ENCODE measurements at regions not wholly inside any gene's neighbourhood (a gene's known extent, or its start where the extent isn't known, plus 50 kb on each side); places are given as distances from the start of the nearest gene placed in this dataset.

GRCh38 chr11:80598905-80599304 lies 1158.1 kb upstream of the TENM4 start:
- Mint-ChIP-seq H3K4me3 (no peak overlapping the region), H3K9me3 (ENCODE audit: low read depth) (peaks cover 11% of the 10 kb centered on the region), H3K27me3 (no peaks in the 10 kb centered on the region), H3K27ac (no peak overlapping the region), H3K4me1 (ENCODE audit: low read depth) (no peaks in the 10 kb centered on the region), H3K36me3 (no peaks in the 10 kb centered on the region)

GRCh38 chr11:80596291-80596810 lies 1155.5 kb upstream of the TENM4 start:
- H3K36me3 Mint-ChIP-seq = no peaks in the 10 kb centered on the region
- H3K4me1 Mint-ChIP-seq (ENCODE audit: low read depth) = no peaks in the 10 kb centered on the region
- peaks cover 18% of the 10 kb centered on the region for H3K9me3 Mint-ChIP-seq (ENCODE audit: low read depth)
- H3K4me3 Mint-ChIP-seq = no peak overlapping the region
- H3K27ac Mint-ChIP-seq = no peak overlapping the region
- no peaks in the 10 kb centered on the region for H3K27me3 Mint-ChIP-seq

GRCh38 chr11:80595011-80595410 lies 1154.2 kb upstream of the TENM4 start:
- H3K4me3 Mint-ChIP-seq = no peak overlapping the region
- H3K4me1 Mint-ChIP-seq (ENCODE audit: low read depth) = no peaks in the 10 kb centered on the region
- H3K9me3 Mint-ChIP-seq (ENCODE audit: low read depth) = peaks cover 15% of the 10 kb centered on the region
- H3K36me3 Mint-ChIP-seq = no peaks in the 10 kb centered on the region
- H3K27me3 Mint-ChIP-seq = no peaks in the 10 kb centered on the region
- no peak overlapping the region for H3K27ac Mint-ChIP-seq

- no peaks in the 10 kb centered on the region for H3K4me1 Mint-ChIP-seq (ENCODE audit: low read depth)
- no peaks in the 10 kb centered on the region for H3K36me3 Mint-ChIP-seq
- H3K4me3 Mint-ChIP-seq = no peak overlapping the region
- H3K27ac Mint-ChIP-seq = no peak overlapping the region
- H3K27me3 Mint-ChIP-seq = no peaks in the 10 kb centered on the region
- H3K9me3 Mint-ChIP-seq (ENCODE audit: low read depth) = peaks cover 13% of the 10 kb centered on the region
Observed at GRCh38 chr11:80593648-80594374, 1153.0 kb upstream of the TENM4 start.

GRCh38 chr11:80592546-80592945 lies 1151.7 kb upstream of the TENM4 start:
- Mint-ChIP-seq H3K36me3 (no peaks in the 10 kb centered on the region), H3K27ac (no peak overlapping the region), H3K4me3 (no peak overlapping the region), H3K27me3 (no peaks in the 10 kb centered on the region), H3K9me3 (ENCODE audit: low read depth) (peaks cover 13% of the 10 kb centered on the region), H3K4me1 (ENCODE audit: low read depth) (no peaks in the 10 kb centered on the region)

- no peak overlapping the region for H3K27ac Mint-ChIP-seq
- peaks cover 10% of the 10 kb centered on the region for H3K9me3 Mint-ChIP-seq (ENCODE audit: low read depth)
- H3K36me3 Mint-ChIP-seq = no peaks in the 10 kb centered on the region
Observed at GRCh38 chr11:80587906-80588305, 1147.1 kb upstream of the TENM4 start.

GRCh38 chr11:80586464-80586863 lies 1145.6 kb upstream of the TENM4 start:
- H3K27me3 Mint-ChIP-seq = no peaks in the 10 kb centered on the region
- H3K9me3 Mint-ChIP-seq (ENCODE audit: low read depth) = peaks cover 5% of the 10 kb centered on the region
- no peak overlapping the region for H3K27ac Mint-ChIP-seq
- H3K36me3 Mint-ChIP-seq = no peaks in the 10 kb centered on the region
- no peaks in the 10 kb centered on the region for H3K4me1 Mint-ChIP-seq (ENCODE audit: low read depth)
- H3K4me3 Mint-ChIP-seq = no peak overlapping the region

More at GRCh38 chr11:80587906-80588305, 1147.1 kb upstream of the TENM4 start:
- no peaks in the 10 kb centered on the region for H3K27me3 Mint-ChIP-seq
- no peaks in the 10 kb centered on the region for H3K4me1 Mint-ChIP-seq (ENCODE audit: low read depth)
- H3K4me3 Mint-ChIP-seq = no peak overlapping the region

GRCh38 chr11:80584661-80585060 lies 1143.8 kb upstream of the TENM4 start:
- Mint-ChIP-seq H3K4me1 (ENCODE audit: low read depth) (no peaks in the 10 kb centered on the region), H3K27ac (no peak overlapping the region)

GRCh38 chr11:80569832-80570231 lies 1129.0 kb upstream of the TENM4 start:
- no peak overlapping the region for H3K27ac Mint-ChIP-seq
- H3K27me3 Mint-ChIP-seq = no peaks in the 10 kb centered on the region
- peaks cover 8% of the 10 kb centered on the region for H3K9me3 Mint-ChIP-seq (ENCODE audit: low read depth)
- no peaks in the 10 kb centered on the region for H3K4me1 Mint-ChIP-seq (ENCODE audit: low read depth)
- H3K36me3 Mint-ChIP-seq = no peaks in the 10 kb centered on the region
- H3K4me3 Mint-ChIP-seq = no peak overlapping the region

More at GRCh38 chr11:80584661-80585060, 1143.8 kb upstream of the TENM4 start:
- Mint-ChIP-seq H3K9me3 (ENCODE audit: low read depth) (peaks cover 10% of the 10 kb centered on the region), H3K4me3 (no peak overlapping the region), H3K27me3 (no peaks in the 10 kb centered on the region), H3K36me3 (no peaks in the 10 kb centered on the region)

GRCh38 chr11:80565231-80565630 lies 1124.4 kb upstream of the TENM4 start:
- Mint-ChIP-seq H3K4me1 (ENCODE audit: low read depth) (no peaks in the 10 kb centered on the region), H3K27me3 (no peaks in the 10 kb centered on the region)

GRCh38 chr11:80562523-80563125 lies 1121.8 kb upstream of the TENM4 start:
- Mint-ChIP-seq H3K27ac (no peak overlapping the region), H3K4me1 (ENCODE audit: low read depth) (no peaks in the 10 kb centered on the region), H3K27me3 (no peaks in the 10 kb centered on the region), H3K36me3 (no peaks in the 10 kb centered on the region), H3K9me3 (ENCODE audit: low read depth) (peaks cover 6% of the 10 kb centered on the region), H3K4me3 (no peak overlapping the region)

More at GRCh38 chr11:80565231-80565630, 1124.4 kb upstream of the TENM4 start:
- H3K27ac Mint-ChIP-seq = no peak overlapping the region
- no peaks in the 10 kb centered on the region for H3K36me3 Mint-ChIP-seq
- H3K4me3 Mint-ChIP-seq = no peak overlapping the region
- H3K9me3 Mint-ChIP-seq (ENCODE audit: low read depth) = peaks cover 6% of the 10 kb centered on the region

GRCh38 chr11:80559942-80560341 lies 1119.1 kb upstream of the TENM4 start:
- H3K4me1 Mint-ChIP-seq (ENCODE audit: low read depth) = no peaks in the 10 kb centered on the region
- H3K4me3 Mint-ChIP-seq = no peak overlapping the region
- H3K9me3 Mint-ChIP-seq (ENCODE audit: low read depth) = peaks cover 6% of the 10 kb centered on the region
- no peaks in the 10 kb centered on the region for H3K27me3 Mint-ChIP-seq
- no peaks in the 10 kb centered on the region for H3K36me3 Mint-ChIP-seq
- H3K27ac Mint-ChIP-seq = no peak overlapping the region

- Mint-ChIP-seq H3K27me3 (no peaks in the 10 kb centered on the region), H3K4me3 (no peak overlapping the region), H3K9me3 (ENCODE audit: low read depth) (peaks cover 4% of the 10 kb centered on the region), H3K27ac (no peak overlapping the region), H3K4me1 (ENCODE audit: low read depth) (no peaks in the 10 kb centered on the region), H3K36me3 (no peaks in the 10 kb centered on the region)
Observed at GRCh38 chr11:80553565-80553964, 1112.7 kb upstream of the TENM4 start.

GRCh38 chr11:80542704-80543103 lies 1101.9 kb upstream of the TENM4 start:
- H3K9me3 Mint-ChIP-seq (ENCODE audit: low read depth) = peaks cover 6% of the 10 kb centered on the region
- H3K4me1 Mint-ChIP-seq (ENCODE audit: low read depth) = no peaks in the 10 kb centered on the region
- H3K27ac Mint-ChIP-seq = no peak overlapping the region
- no peak overlapping the region for H3K4me3 Mint-ChIP-seq
- H3K36me3 Mint-ChIP-seq = no peaks in the 10 kb centered on the region
- no peaks in the 10 kb centered on the region for H3K27me3 Mint-ChIP-seq

- no peak overlapping the region for H3K27ac Mint-ChIP-seq
- H3K9me3 Mint-ChIP-seq (ENCODE audit: low read depth) = peaks cover 10% of the 10 kb centered on the region
- H3K4me3 Mint-ChIP-seq = no peak overlapping the region
Observed at GRCh38 chr11:80538040-80538439, 1097.2 kb upstream of the TENM4 start.

More at GRCh38 chr11:80538040-80538439, 1097.2 kb upstream of the TENM4 start:
- Mint-ChIP-seq H3K4me1 (ENCODE audit: low read depth) (no peaks in the 10 kb centered on the region), H3K27me3 (no peaks in the 10 kb centered on the region), H3K36me3 (no peaks in the 10 kb centered on the region)
